PC-3 (cell line): ENCODE measurements at regions not wholly inside any gene's neighbourhood (a gene's known extent, or its start where the extent isn't known, plus 50 kb on each side); places are given as distances from the start of the nearest gene placed in this dataset.

ENCODE experiments used
- ATAC-seq: fragments of 200-7000 bp; cut with Tn5 transposase; 2 replicates; pipeline ENCODE4 v1.9.1; 2020; ENCODE audit warnings: mild to moderate bottlenecking, moderate library complexity
- BruUV-seq: library from RNA; stranded (reverse); fragments of 400-500 nt; replicated peaks from 2 replicates; lab custom pipeline; 2021; lab: Mats Ljungman, UMichigan
- CTCF ChIA-PET: fragments of 300-600 bp; sonication (Branson Sonifier 250); formaldehyde crosslinking; loops from one replicate; lab custom pipeline; 2022; ENCODE audit warnings: antibody characterized with exemption; lab: Charles Lee
- POLR2A ChIA-PET: fragments of 300-600 bp; sonication (Branson Sonifier 250); formaldehyde crosslinking; loops from one replicate; lab custom pipeline; 2022; ENCODE audit warnings: antibody characterized with exemption; ENCODE audit not compliant: unreplicated experiment; lab: Charles Lee
- DNase-seq: peaks from one replicate; pipeline ENCODE4 v3.0.0-alpha.2; 2015
- H2AFZ ChIP-seq: fragments of 300-600 bp; sonication (generic); 2 replicates; pipeline ENCODE4 v1.6.0; 2016; ENCODE audit warnings: antibody characterized with exemption, low read length
- H3F3A ChIP-seq: fragments of 300-600 bp; sonication (generic); one replicate; pipeline ENCODE4 v1.6.0; 2017; ENCODE audit warnings: antibody characterized with exemption, low read length, control low read depth, mild to moderate bottlenecking; ENCODE audit not compliant: unreplicated experiment
- H3K27ac ChIP-seq: fragments of 300-600 bp; sonication (generic); 2 replicates; pipeline ENCODE4 v1.5.1; 2016; ENCODE audit warnings: mild to moderate bottlenecking, low read length
- H3K27me3 ChIP-seq: fragments of 300-600 bp; sonication (generic); 2 replicates; pipeline ENCODE4 v1.6.1; 2016; ENCODE audit warnings: low read length, mixed read lengths
- H3K36me3 ChIP-seq: fragments of 300-600 bp; sonication (generic); 2 replicates; pipeline ENCODE4 v1.6.1; 2016; ENCODE audit warnings: low read depth, mixed run types, low read length, mixed read lengths
- H3K4me1 ChIP-seq: fragments of 300-600 bp; sonication (generic); 2 replicates; pipeline ENCODE4 v1.5.1; 2016; ENCODE audit warnings: low read length; ENCODE audit not compliant: insufficient read depth
- H3K4me2 ChIP-seq: fragments of 300-600 bp; sonication (generic); 2 replicates; pipeline ENCODE4 v1.6.0; 2016; ENCODE audit warnings: low read length
- H3K4me3 ChIP-seq: fragments of 300-600 bp; sonication (generic); 2 replicates; pipeline ENCODE4 v1.5.1; 2016; ENCODE audit warnings: mild to moderate bottlenecking, low read length, mixed read lengths
- H3K79me2 ChIP-seq: fragments of 300-600 bp; sonication (generic); 2 replicates; pipeline ENCODE4 v1.6.1; 2017; ENCODE audit warnings: low read length, mixed read lengths
- H3K9ac ChIP-seq: fragments of 300-600 bp; sonication (generic); 2 replicates; pipeline ENCODE4 v1.6.0; 2016; ENCODE audit warnings: mild to moderate bottlenecking, low read length
- H3K9me2 ChIP-seq: fragments of 300-600 bp; sonication (generic); replicated peaks from 2 replicates; pipeline ENCODE4 v1.6.1; 2016; ENCODE audit warnings: mixed run types, low read length, mixed read lengths
- H3K9me3 ChIP-seq: fragments of 300-600 bp; sonication (generic); 2 replicates; pipeline ENCODE4 v1.6.1; 2016; ENCODE audit warnings: low read length, mixed read lengths
- H4K20me1 ChIP-seq: fragments of 300-600 bp; sonication (generic); 2 replicates; pipeline ENCODE4 v1.6.1; 2016; ENCODE audit warnings: low read length, mixed read lengths
- CTCF ChIP-seq: fragments of 300-600 bp; sonication (generic); conservative IDR thresholded peaks from 2 replicates; pipeline ENCODE4 v1.5.1; 2017; ENCODE audit warnings: antibody characterized with exemption, low read depth, mild to moderate bottlenecking, low read length
- EZH2 ChIP-seq: fragments of 300-600 bp; sonication (generic); IDR thresholded peaks from one replicate; pipeline ENCODE4 v1.6.1; 2017; ENCODE audit warnings: antibody characterized with exemption, mild to moderate bottlenecking, low read length; ENCODE audit not compliant: unreplicated experiment
- EZH2phosphoT487 ChIP-seq: fragments of 300-600 bp; sonication (generic); IDR thresholded peaks from 2 replicates; pipeline ENCODE4 v1.6.1; 2018; ENCODE audit warnings: mild to moderate bottlenecking, antibody characterized with exemption, low read length, borderline replicate concordance
- intact Hi-C: fragments of 100-400 bp; cut with micrococcal nuclease; formaldehyde crosslinking; loops from 2 replicates; pipeline ENCODE4 v1.9.0; 2023

DNA sequence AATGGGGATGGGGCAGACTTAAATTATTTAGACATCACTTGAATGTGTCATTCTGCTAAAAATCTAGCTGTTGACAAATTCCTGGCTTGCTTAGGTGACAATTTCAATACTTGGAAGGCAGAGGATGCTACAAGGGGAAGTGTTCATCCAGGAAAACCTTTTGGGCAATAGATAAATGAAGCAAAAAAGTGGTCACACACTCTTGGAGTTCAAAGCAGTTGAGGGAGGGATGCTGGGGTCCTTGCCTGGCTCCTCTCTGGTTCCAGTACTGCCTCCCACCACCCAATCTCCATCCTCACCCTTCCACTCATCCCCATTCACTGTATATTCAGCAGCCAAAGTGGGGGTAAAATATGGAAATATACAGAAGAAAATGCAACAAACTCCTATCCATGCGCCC, 52.6 kb upstream of the FRMD4B start:
- no peaks in the 10 kb centered on the region for H3F3A ChIP-seq
- no peaks in the 10 kb centered on the region for H3K36me3 ChIP-seq
- H2AFZ ChIP-seq, result no peak overlapping the region
- ChIA-PET POLR2A (no interaction called here), CTCF (no interaction called here)
- no peak overlapping the region for H3K4me2 ChIP-seq
- no TSS peak for BruUV-seq
- no peaks in the 10 kb centered on the region for H3K9me2 ChIP-seq
- intact Hi-C loops, result no loop called here
- no peaks in the 10 kb centered on the region for H3K79me2 ChIP-seq
- no peak overlapping the region for H3K9ac ChIP-seq
- H4K20me1 ChIP-seq, result no peaks in the 10 kb centered on the region
- H3K9me3 ChIP-seq, result no peaks in the 10 kb centered on the region
- 0 out of 2 replicates have a peak, but pooled peaks cover 3% of the 10 kb centered on the region for H3K4me1 ChIP-seq
- DNase-seq (no peak), ATAC-seq (no peak)
- H3K27ac ChIP-seq, result no peak overlapping the region
- H3K27me3 ChIP-seq, result no peaks in the 10 kb centered on the region
- no peak for TF ChIP-seq CTCF
- TF ChIP-seq EZH2, result no peak
- TF ChIP-seq EZH2phosphoT487, result no peak
- no peak overlapping the region for H3K4me3 ChIP-seq

DNA sequence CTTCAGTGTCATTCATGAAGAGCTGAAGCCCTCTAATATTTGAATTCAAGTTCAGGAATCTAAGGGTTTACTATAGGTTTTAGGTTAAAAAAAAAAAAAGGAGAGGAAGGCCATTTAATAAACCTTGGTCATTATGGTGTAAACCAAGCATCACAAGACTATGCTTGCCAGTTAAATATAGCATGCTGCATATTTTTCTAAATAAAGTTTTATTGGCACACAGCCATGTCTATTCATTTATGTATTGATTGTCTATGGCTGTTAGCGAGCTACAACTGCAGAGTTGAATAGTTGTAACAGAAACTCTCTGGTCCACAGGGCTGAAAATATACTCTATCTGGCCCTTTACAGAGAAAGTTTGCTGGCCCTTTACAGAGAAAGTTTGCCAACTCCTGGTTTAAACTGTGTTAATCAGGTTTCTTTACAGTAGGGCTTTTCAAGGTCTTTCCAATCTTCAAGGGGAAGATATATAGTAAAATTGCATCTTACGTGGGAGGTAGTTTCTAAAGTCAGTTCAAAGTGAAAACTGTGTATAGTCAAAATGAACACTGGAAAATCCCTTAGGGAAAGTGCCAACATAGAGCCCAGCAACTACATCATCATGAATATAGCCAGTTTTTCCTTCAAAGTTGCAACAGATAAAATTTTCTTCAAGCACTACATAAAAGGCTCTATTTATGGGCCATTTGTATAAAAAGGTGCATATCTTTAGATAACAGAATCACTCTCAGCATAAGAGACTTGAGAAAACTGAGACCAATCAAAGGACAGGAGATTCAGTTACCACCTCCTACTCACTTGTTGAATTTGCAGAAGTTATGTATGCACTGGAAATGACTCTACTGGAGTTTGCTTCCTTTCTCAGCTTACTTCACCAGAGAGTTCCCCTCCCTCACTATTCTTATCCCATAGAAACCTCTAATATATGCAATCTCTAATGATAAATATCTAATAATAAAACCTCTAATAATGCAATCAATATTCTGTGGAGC, 49.7 kb upstream of the FRMD4B start:
- intact Hi-C loops, result no loop called here
- no peak overlapping the region for H3K27ac ChIP-seq
- POLR2A ChIA-PET, result no interaction called here
- no peaks in the 10 kb centered on the region for H3K27me3 ChIP-seq
- H3K9me3 ChIP-seq, result no peaks in the 10 kb centered on the region
- H3K4me3 ChIP-seq, result no peak overlapping the region
- H2AFZ ChIP-seq, result no peak overlapping the region
- 0 out of 2 replicates have a peak, but pooled peaks cover 4% of the 10 kb centered on the region for H3K4me1 ChIP-seq
- no peaks in the 10 kb centered on the region for H3F3A ChIP-seq
- no peak for TF ChIP-seq EZH2phosphoT487
- no peak for TF ChIP-seq EZH2
- no peak for TF ChIP-seq CTCF
- no peak for ATAC-seq
- no peak overlapping the region for H3K9ac ChIP-seq
- no peak overlapping the region for H3K4me2 ChIP-seq
- no peaks in the 10 kb centered on the region for H4K20me1 ChIP-seq
- BruUV-seq, result no TSS peak
- H3K9me2 ChIP-seq, result no peaks in the 10 kb centered on the region
- no peak for DNase-seq
- H3K36me3 ChIP-seq, result no peaks in the 10 kb centered on the region
- CTCF ChIA-PET, result no interaction called here
- H3K79me2 ChIP-seq, result no peaks in the 10 kb centered on the region
